HepG2 (cell line): ENCODE measurements at regions not wholly inside any gene's neighbourhood (a gene's known extent, or its start where the extent isn't known, plus 50 kb on each side); places are given as distances from the start of the nearest gene placed in this dataset.

Experiments used
- LCORL ChIP-seq, 2 experiments: fragments of 450-650 bp in 1 of 2; sonication (generic) in 1 of 2; formaldehyde crosslinking in 1 of 2; IDR thresholded peaks; 2 replicates each; pipeline versions ENCODE4 v1.5.0 to v1.6.1; 2017 to 2020; ENCODE audit warnings: antibody characterized with exemption in 1 of 2, missing genetic modification reagents in 1 of 2
- MLLT10 ChIP-seq: sonication (generic); formaldehyde crosslinking; IDR thresholded peaks from 2 replicates; pipeline ENCODE4 v1.4.0; 2020; ENCODE audit warnings: missing genetic modification reagents
- NR2F1 ChIP-seq, 2 experiments: fragments of 450-650 bp in 1 of 2; formaldehyde crosslinking in 1 of 2; IDR thresholded peaks; 2 replicates each; pipeline versions ENCODE4 v1.5.0 to v1.6.1; 2016 to 2020; ENCODE audit warnings: mild to moderate bottlenecking in 1 of 2, missing compliant biosample characterization in 1 of 2, missing genetic modification reagents in 1 of 2, moderate library complexity in 1 of 2
- SAP130 ChIP-seq: IDR thresholded peaks from 2 replicates; pipeline ENCODE4 v1.6.1; 2016; ENCODE audit warnings: low read depth
- TAF1 ChIP-seq: sonication (generic); formaldehyde crosslinking; IDR thresholded peaks from 2 replicates; pipeline ENCODE4 v1.4.0; 2020; ENCODE audit warnings: missing genetic modification reagents
- U2AF1 ChIP-seq: fragments of 200-400 bp; formaldehyde crosslinking; optimal IDR thresholded peaks from 2 replicates; pipeline ENCODE3; 2017; ENCODE audit warnings: mild to moderate bottlenecking, low read depth, low read length
- ZBTB4 ChIP-seq: sonication (generic); formaldehyde crosslinking; IDR thresholded peaks from 2 replicates; pipeline ENCODE4 v1.4.0; 2020; ENCODE audit warnings: missing genetic modification reagents, mild to moderate bottlenecking, borderline replicate concordance
- ZBTB42 ChIP-seq: sonication (generic); formaldehyde crosslinking; IDR thresholded peaks from 2 replicates; pipeline ENCODE4 v1.5.0; 2020; ENCODE audit warnings: mild to moderate bottlenecking, missing genetic modification reagents
- ZNF781 ChIP-seq: sonication (generic); formaldehyde crosslinking; IDR thresholded peaks from 2 replicates; pipeline ENCODE4 v1.5.1; 2020; ENCODE audit warnings: borderline replicate concordance, mild to moderate bottlenecking, missing genetic modification reagents; ENCODE audit errors: not compliant biosample characterization
- TF ChIP-seq, protein P1 (sequence below): sonication (generic); formaldehyde crosslinking; IDR thresholded peaks from 2 replicates; pipeline ENCODE4 v1.5.0; 2020; ENCODE audit warnings: missing genetic modification reagents, mild to moderate bottlenecking, borderline replicate concordance
- TF ChIP-seq, protein P2 (sequence below): sonication (generic); formaldehyde crosslinking; IDR thresholded peaks from 2 replicates; pipeline ENCODE4 v1.4.0; 2020; ENCODE audit warnings: missing genetic modification reagents
- TF ChIP-seq, protein P3 (sequence below): sonication (generic); formaldehyde crosslinking; IDR thresholded peaks from 2 replicates; pipeline ENCODE4 v1.4.0; 2020; ENCODE audit warnings: mild to moderate bottlenecking, low read depth, missing genetic modification reagents
- TF ChIP-seq, protein P4 (sequence below): sonication (generic); formaldehyde crosslinking; IDR thresholded peaks from 2 replicates; pipeline ENCODE4 v1.5.0; 2020; ENCODE audit warnings: mild to moderate bottlenecking, missing genetic modification reagents, moderate library complexity
- TF ChIP-seq, protein P5 (sequence below): sonication (generic); formaldehyde crosslinking; IDR thresholded peaks from 2 replicates; pipeline ENCODE4 v1.8.0; 2022; ENCODE audit warnings: mild to moderate bottlenecking, missing genetic modification reagents, borderline replicate concordance
- TF ChIP-seq, protein P6 (sequence below): IDR thresholded peaks from 2 replicates; pipeline ENCODE4 v1.6.1; 2016

DNA sequence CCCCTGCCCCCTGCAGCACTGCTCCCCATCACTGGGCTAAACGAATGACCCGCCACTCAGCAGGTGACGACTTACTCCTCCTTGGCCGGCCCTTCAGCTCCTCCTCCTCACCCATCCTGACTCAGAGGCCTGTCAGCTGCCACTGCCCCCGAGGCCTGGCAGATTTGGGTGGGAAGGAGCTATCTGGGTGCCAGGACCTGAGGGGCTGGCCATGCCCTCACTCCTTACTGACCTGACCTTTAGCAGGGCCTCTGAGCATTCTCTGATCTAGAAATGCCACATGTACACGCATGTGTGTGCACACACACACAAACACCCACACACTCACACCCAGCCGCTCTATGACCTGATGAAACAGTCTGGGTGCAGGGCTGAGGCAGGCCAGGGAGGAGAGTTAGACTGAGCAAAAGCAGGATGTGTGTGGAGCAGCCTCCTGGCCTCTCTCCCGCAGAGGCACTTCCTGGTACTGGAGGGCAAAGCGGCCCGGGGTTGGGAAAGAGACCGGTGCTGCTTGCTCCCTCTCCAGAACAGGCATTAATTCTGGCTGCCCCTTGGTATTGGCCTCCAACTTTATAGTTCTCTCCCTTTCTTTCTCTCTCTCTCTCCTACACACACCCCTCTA, 68.0 kb downstream of the ZFP36L2 start (continued):
- peak; percentile 79; the same call in 1 of the 2 replicates for TF ChIP-seq ZBTB4 (CRISPR knock-in tag)
- TF ChIP-seq SAP130 (CRISPR knock-in tag), result peak; percentile 76
- peak; percentile 16; the same call in 1 of the 2 replicates for TF ChIP-seq ZBTB42
- no peak for TF ChIP-seq LCORL (IDR thresholded peaks at IDR 0.05)
- peak; percentile 81 for TF ChIP-seq LCORL (CRISPR knock-in tag; IDR thresholded peaks at IDR 0.05)
- TF ChIP-seq, protein P1, sequence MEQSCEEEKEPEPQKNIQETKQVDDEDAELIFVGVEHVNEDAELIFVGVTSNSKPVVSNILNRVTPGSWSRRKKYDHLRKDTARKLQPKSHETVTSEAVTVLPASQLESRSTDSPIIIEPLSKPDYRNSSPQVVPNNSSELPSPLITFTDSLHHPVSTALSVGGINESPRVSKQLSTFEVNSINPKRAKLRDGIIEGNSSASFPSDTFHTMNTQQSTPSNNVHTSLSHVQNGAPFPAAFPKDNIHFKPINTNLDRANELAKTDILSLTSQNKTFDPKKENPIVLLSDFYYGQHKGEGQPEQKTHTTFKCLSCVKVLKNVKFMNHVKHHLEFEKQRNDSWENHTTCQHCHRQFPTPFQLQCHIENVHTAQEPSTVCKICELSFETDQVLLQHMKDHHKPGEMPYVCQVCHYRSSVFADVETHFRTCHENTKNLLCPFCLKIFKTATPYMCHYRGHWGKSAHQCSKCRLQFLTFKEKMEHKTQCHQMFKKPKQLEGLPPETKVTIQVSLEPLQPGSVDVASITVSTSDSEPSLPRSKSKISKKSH (CRISPR knock-in tag), result peak; percentile 53; the same call in 1 of the 2 replicates
- peak in 1 of 2 experiments; percentile 59; a peak in 1 of 4 replicates for TF ChIP-seq NR2F1 (CRISPR knock-in tag; IDR thresholded peaks at IDR 0.05)
- TF ChIP-seq, protein P2, sequence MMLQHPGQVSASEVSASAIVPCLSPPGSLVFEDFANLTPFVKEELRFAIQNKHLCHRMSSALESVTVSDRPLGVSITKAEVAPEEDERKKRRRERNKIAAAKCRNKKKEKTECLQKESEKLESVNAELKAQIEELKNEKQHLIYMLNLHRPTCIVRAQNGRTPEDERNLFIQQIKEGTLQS (CRISPR knock-in tag), result 0 out of 2 replicates have a peak, but pooled peaks have one; percentile 17
- TF ChIP-seq, protein P3, sequence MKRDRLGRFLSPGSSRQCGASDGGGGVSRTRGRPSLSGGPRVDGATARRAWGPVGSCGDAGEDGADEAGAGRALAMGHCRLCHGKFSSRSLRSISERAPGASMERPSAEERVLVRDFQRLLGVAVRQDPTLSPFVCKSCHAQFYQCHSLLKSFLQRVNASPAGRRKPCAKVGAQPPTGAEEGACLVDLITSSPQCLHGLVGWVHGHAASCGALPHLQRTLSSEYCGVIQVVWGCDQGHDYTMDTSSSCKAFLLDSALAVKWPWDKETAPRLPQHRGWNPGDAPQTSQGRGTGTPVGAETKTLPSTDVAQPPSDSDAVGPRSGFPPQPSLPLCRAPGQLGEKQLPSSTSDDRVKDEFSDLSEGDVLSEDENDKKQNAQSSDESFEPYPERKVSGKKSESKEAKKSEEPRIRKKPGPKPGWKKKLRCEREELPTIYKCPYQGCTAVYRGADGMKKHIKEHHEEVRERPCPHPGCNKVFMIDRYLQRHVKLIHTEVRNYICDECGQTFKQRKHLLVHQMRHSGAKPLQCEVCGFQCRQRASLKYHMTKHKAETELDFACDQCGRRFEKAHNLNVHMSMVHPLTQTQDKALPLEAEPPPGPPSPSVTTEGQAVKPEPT, result no peak
- TF ChIP-seq U2AF1, result peak; percentile 40
- no peak for TF ChIP-seq ZNF781 (CRISPR knock-in tag)
- TF ChIP-seq MLLT10 (CRISPR knock-in tag), result no peak
- TF ChIP-seq, protein P4, sequence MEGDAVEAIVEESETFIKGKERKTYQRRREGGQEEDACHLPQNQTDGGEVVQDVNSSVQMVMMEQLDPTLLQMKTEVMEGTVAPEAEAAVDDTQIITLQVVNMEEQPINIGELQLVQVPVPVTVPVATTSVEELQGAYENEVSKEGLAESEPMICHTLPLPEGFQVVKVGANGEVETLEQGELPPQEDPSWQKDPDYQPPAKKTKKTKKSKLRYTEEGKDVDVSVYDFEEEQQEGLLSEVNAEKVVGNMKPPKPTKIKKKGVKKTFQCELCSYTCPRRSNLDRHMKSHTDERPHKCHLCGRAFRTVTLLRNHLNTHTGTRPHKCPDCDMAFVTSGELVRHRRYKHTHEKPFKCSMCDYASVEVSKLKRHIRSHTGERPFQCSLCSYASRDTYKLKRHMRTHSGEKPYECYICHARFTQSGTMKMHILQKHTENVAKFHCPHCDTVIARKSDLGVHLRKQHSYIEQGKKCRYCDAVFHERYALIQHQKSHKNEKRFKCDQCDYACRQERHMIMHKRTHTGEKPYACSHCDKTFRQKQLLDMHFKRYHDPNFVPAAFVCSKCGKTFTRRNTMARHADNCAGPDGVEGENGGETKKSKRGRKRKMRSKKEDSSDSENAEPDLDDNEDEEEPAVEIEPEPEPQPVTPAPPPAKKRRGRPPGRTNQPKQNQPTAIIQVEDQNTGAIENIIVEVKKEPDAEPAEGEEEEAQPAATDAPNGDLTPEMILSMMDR (CRISPR knock-in tag), result no peak
- TF ChIP-seq, protein P5, sequence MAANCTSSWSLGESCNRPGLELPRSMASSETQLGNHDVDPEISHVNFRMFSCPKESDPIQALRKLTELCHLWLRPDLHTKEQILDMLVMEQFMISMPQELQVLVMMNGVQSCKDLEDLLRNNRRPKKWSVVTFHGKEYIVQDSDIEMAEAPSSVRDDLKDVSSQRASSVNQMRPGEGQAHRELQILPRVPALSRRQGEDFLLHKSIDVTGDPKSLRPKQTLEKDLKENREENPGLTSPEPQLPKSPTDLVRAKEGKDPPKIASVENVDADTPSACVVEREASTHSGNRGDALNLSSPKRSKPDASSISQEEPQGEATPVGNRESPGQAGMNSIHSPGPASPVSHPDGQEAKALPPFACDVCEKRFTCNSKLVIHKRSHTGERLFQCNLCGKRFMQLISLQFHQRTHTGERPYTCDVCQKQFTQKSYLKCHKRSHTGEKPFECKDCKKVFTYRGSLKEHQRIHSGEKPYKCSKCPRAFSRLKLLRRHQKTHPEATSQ (CRISPR knock-in tag), result 0 out of 2 replicates have a peak, but pooled peaks have one; percentile 78
- TF ChIP-seq, protein P6, sequence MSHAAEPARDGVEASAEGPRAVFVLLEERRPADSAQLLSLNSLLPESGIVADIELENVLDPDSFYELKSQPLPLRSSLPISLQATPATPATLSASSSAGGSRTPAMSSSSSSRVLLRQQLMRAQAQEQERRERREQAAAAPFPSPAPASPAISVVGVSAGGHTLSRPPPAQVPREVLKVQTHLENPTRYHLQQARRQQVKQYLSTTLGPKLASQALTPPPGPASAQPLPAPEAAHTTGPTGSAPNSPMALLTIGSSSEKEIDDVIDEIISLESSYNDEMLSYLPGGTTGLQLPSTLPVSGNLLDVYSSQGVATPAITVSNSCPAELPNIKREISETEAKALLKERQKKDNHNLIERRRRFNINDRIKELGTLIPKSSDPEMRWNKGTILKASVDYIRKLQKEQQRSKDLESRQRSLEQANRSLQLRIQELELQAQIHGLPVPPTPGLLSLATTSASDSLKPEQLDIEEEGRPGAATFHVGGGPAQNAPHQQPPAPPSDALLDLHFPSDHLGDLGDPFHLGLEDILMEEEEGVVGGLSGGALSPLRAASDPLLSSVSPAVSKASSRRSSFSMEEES (CRISPR knock-in tag), result peak; percentile 15; the same call in 1 of the 2 replicates
- TF ChIP-seq TAF1, result peak; percentile 40; the same call in 1 of the 2 replicates
